ENCODE measurements at regions not wholly inside any gene's neighbourhood (a gene's known extent, or its start where the extent isn't known, plus 50 kb on each side); places are given as distances from the start of the nearest gene placed in this dataset.

- Histone ChIP-seq H3F3A (ENCODE audit: insufficient read depth, low read depth) (no peaks in the 10 kb centered on the region), H3K27ac (no peak overlapping the region), H3K27me3 (ENCODE audit: insufficient read depth, low read depth) (no peaks in the 10 kb centered on the region), H3K36me3 (ENCODE audit: low read depth) (no peaks in the 10 kb centered on the region), H2AFZ (no peak overlapping the region), H3K9me2 (ENCODE audit: insufficient read depth) (no peaks in the 10 kb centered on the region), H3K4me1 (replicated peaks; ENCODE audit: insufficient read depth) (no peaks in the 10 kb centered on the region), H3K4me2 (no peak overlapping the region), H3K4me3 (no peak overlapping the region), H4K20me1 (ENCODE audit: insufficient read depth) (no peaks in the 10 kb centered on the region), H3K9me3 (ENCODE audit: insufficient read depth, low read depth) (no peaks in the 10 kb centered on the region), H3K79me2 (ENCODE audit: low read depth) (no peaks in the 10 kb centered on the region)
- intact Hi-C loops (cut with micrococcal nuclease; ENCODE audit: unreplicated experiment) = no loop called here
- ChIA-PET POLR2A (ENCODE audit: unreplicated experiment) (no interaction called here), CTCF (no interaction called here)
- BruUV-seq (replicated peaks) = no TSS peak
- TF ChIP-seq CTCF (conservative IDR thresholded peaks at IDR 0.05) (no peak), EZH2 (IDR thresholded peaks at IDR 0.05; ENCODE audit: low read depth) (no peak)
- no peak for DNase-seq
Observed at GRCh38 chr2:12620759-12621158, 96.0 kb upstream of the TRIB2 start.

GRCh38 chr2:12623051-12623450, 93.7 kb upstream of the TRIB2 start:
- Histone ChIP-seq H3K9me3 (ENCODE audit: insufficient read depth, low read depth) (no peaks in the 10 kb centered on the region), H4K20me1 (ENCODE audit: insufficient read depth) (no peaks in the 10 kb centered on the region), H3K27me3 (ENCODE audit: insufficient read depth, low read depth) (no peaks in the 10 kb centered on the region), H3K27ac (no peak overlapping the region), H3K4me2 (no peak overlapping the region), H3K4me1 (replicated peaks; ENCODE audit: insufficient read depth) (no peaks in the 10 kb centered on the region), H2AFZ (no peak overlapping the region), H3K79me2 (ENCODE audit: low read depth) (no peaks in the 10 kb centered on the region), H3K9me2 (ENCODE audit: insufficient read depth) (no peaks in the 10 kb centered on the region), H3K36me3 (ENCODE audit: low read depth) (no peaks in the 10 kb centered on the region), H3F3A (ENCODE audit: insufficient read depth, low read depth) (no peaks in the 10 kb centered on the region), H3K4me3 (no peak overlapping the region)
- TF ChIP-seq EZH2 (IDR thresholded peaks at IDR 0.05; ENCODE audit: low read depth) (no peak), CTCF (conservative IDR thresholded peaks at IDR 0.05) (no peak)
- intact Hi-C loops (cut with micrococcal nuclease; ENCODE audit: unreplicated experiment) = no loop called here
- ChIA-PET POLR2A (ENCODE audit: unreplicated experiment) (no interaction called here), CTCF (no interaction called here)
- BruUV-seq (replicated peaks) = no TSS peak
- no peak for DNase-seq

GRCh38 chr2:12624384-12624783, 92.4 kb upstream of the TRIB2 start:
- TF ChIP-seq CTCF (conservative IDR thresholded peaks at IDR 0.05) = no peak
- no peak for TF ChIP-seq EZH2 (IDR thresholded peaks at IDR 0.05; ENCODE audit: low read depth)
- Histone ChIP-seq H4K20me1 (ENCODE audit: insufficient read depth) (no peaks in the 10 kb centered on the region), H3K4me3 (no peak overlapping the region), H3K79me2 (ENCODE audit: low read depth) (no peaks in the 10 kb centered on the region), H3K4me1 (replicated peaks; ENCODE audit: insufficient read depth) (no peaks in the 10 kb centered on the region), H3K9me2 (ENCODE audit: insufficient read depth) (no peaks in the 10 kb centered on the region), H3K36me3 (ENCODE audit: low read depth) (no peaks in the 10 kb centered on the region), H3F3A (ENCODE audit: insufficient read depth, low read depth) (no peaks in the 10 kb centered on the region), H3K9me3 (ENCODE audit: insufficient read depth, low read depth) (no peaks in the 10 kb centered on the region), H3K4me2 (no peak overlapping the region), H3K27ac (no peak overlapping the region), H3K27me3 (ENCODE audit: insufficient read depth, low read depth) (no peaks in the 10 kb centered on the region), H2AFZ (no peak overlapping the region)
- POLR2A ChIA-PET (ENCODE audit: unreplicated experiment) = no interaction called here
- CTCF ChIA-PET = no interaction called here
- intact Hi-C loops (cut with micrococcal nuclease; ENCODE audit: unreplicated experiment) = no loop called here
- no peak for DNase-seq
- no TSS peak for BruUV-seq (replicated peaks)
